ENCODE measurements at regions not wholly inside any gene's neighbourhood (a gene's known extent, or its start where the extent isn't known, plus 50 kb on each side); places are given as distances from the start of the nearest gene placed in this dataset.

DNA sequence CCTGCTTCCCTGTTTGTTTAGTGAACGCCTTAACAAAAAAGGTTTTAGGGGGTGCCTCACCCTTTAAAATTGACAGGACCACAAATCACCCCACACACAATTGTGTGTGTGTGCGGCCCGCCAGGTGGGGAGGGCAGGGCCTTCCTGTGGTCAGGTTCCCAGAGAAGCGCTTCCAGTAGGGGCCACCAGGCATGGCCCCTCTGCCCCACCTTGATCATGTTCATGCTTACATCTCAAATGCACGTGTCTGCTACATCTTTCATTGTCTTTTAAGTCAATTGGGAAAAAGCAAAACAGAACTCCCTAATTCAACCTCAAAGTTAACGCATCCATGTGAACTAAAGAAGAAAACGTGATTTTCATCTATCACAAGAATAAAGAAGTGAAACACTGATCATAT lies 1335.3 kb downstream of the TBC1D22A start:
- DNase-seq, result no peak

DNA sequence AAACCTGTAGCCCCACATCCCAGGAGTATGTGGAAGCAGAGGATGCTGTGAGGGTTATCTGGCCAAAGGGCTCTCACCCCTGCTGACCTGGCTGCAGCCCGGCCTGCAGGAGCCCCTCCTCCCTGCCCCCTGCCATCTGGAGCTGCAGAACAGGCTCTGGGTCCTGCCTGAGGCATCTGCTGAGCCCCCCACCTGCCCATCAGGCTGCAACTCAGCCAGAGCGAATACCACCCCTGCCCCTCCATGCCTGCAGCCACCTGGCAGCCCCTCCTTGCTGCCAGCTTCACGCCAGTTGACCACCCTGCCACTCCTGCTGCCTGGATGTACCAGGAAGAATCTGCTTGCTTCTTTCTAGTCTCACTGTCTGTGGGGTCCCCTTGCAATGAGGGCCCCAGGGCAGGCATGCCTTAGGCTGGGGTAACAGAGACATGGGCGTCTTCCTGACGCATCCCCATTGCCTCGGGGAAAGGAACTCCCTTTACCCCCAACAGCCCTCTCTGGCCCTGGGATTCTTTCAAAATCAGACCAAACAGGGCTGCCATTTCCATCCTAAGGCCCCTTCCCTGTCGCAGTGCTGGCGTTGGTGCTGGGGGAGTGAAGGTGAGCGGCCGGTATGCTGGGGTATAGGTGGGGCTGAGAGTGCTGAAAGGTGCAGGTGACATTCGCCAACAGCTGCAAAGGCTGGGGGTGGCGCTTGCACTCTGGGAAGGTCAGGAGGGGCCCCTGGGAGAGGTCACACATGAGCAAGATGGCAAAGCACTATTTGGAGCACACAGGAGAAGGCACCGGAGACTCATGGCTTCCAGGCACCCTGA lies 1334.6 kb downstream of the TBC1D22A start:
- no peak for DNase-seq

DNA sequence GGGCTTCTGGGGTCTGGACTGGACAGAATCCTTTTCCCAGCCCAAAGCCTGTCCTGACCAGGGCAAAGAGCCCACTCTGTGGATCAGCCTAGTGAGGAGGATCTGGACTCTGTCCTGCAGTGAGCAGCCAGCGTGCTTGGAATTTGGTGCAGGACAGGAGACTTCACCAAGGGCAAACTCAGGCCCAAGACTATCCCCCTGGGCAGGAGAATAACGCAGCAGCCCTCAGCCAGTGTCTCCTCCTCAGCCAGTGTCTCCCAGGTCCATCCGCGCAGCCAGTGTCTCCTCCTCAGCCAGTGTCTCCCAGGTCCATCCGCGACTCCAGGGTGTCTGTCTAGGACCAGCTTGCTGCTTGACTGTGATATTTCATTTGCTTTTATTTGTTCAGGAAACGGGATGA lies 1334.0 kb downstream of the TBC1D22A start:
- no peak for DNase-seq

DNA sequence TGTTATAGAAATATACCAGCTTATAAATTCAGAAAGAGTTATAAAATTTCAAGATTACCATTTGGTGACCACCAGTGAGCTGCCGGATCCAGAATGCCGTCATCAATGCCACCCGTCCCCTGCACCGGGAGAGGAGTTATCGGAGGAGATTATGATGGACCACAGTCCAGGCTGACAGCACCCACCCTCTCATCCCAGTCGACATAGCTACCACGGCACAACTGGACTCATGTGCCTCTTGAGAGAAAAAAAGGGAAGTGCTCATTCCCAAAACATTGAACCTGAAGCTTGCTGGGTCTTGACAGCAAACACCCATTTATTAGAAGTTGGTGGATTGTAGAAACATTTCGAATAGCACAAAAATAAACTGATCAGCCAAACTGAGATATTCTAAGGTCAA lies 1331.5 kb downstream of the TBC1D22A start:
- DNase-seq, result no peak

DNA sequence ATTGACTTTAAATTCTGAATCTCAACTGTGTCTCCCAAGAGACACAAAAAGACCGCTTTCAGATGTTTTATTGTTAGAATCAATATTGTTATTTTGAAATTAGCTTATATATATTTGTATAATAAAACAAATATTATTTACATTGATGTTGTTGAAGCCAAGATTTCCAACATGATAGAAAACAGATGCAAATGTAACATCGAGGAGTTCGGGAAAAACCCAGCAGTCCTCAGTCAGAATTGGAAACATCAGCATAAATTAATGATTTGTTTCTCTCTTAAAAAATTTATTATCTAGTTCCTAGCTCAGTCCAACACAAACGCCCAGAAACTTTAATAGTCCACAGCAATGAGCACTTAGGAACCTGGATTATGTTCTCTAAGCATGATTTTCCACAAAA lies 1330.4 kb downstream of the TBC1D22A start:
- no peak for DNase-seq

DNA sequence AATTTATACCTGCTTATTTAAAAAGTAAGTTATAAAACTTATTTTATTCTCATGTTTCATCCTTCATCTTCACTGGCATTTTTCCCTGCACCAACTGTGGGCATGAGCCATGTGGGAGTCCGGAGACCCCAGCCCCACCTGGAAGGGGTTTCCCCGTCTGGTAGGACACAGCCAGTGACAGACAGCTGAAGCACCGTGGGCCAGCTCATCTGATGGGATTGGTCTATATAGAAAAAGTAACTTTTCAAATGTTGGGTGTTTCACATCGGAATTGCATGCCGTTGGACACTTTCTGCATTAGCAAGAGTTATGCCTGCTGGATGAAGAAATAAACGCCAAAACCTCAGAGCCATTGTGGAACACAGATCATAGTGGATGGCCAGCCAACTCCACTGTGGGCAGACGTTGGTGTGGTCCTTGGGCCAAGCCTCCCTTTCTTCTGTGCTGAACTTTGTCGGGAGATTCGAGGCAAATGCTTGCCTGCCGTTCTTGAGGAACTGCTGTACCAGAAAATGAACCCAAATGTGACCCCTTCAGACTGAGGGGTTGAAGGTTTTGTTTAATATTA lies 1329.3 kb downstream of the TBC1D22A start:
- no peak for DNase-seq

DNA sequence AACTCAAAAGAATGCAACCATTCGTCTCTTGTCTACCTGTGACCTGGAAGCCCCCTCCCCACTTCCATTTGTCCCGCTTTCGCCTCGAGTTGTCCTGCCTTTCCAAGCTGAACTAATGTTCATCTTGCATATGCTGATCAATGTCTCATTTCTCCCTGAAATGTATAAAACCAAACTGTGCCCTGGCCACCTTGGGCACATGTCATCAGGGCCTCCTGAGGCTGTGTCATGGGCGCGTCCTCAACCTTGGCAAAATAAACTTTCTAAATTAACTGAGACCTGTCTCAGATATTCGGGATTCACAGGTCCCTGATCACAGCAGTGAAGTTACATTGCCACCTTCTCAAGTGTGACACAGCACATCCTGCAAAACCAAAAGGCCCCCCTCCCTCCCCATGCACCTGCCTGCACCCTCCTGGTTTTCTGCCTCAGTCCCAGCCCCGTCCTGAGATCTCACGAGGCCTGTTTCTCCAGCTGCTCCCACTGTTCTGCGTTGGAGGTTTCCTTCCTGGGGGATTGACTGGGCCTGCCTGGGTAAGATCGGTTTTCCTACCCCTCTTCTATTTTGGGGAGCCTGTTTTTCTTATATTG lies 1328.7 kb downstream of the TBC1D22A start:
- DNase-seq, result no peak

DNA sequence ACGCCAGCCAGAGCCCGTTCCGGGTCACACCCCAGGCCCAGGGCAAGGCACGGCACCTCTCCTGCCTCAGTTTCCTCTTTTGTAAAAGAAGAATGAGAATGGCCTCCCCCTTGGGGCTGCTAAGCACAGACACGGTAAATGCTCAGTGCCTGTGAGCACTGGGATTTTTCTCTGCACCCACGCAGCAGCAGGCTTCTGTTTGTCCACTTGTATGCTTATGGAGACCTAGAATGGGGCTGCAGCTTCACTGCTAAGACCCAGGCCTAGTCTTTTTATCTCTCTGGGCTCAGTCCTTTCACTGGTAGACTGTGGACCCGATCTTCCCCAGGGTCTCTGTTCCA lies 1327.9 kb downstream of the TBC1D22A start:
- DNase-seq, result no peak

DNA sequence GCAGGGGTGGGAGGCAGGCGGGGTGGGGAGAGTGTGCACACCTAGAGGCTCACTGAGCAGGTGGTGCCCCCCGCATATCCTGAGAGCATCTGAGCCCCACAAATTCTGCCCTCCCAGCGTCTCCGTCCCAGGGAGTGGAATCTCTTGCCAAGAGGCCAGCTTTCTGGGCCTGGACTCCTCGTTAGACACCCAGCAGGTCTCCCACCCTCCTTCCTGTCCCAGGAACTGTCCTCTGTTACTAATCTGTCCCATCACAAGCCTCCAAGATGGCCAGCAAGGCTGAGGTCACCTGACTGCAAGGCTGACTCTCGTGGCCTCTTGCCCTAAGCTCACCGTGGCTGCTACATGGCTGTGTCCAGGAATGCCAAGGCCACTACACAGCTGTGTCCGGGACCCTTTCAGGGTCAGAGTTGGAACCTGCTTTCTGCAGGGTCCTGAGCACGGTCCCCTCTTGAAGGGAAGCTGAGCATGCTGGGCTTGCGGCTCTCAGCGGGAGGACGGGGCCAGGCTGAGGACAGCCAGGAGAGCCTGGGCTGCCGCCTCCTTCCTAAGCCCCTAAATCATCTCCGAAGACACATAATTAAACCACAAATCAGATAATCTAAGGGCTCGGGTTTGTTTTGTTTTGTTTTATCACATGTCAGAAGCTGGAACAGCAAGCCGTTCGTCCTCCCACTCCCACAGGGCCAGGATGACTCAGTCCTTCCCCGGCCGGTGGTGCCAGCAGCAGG lies 1327.3 kb downstream of the TBC1D22A start:
- DNase-seq, result no peak

DNA sequence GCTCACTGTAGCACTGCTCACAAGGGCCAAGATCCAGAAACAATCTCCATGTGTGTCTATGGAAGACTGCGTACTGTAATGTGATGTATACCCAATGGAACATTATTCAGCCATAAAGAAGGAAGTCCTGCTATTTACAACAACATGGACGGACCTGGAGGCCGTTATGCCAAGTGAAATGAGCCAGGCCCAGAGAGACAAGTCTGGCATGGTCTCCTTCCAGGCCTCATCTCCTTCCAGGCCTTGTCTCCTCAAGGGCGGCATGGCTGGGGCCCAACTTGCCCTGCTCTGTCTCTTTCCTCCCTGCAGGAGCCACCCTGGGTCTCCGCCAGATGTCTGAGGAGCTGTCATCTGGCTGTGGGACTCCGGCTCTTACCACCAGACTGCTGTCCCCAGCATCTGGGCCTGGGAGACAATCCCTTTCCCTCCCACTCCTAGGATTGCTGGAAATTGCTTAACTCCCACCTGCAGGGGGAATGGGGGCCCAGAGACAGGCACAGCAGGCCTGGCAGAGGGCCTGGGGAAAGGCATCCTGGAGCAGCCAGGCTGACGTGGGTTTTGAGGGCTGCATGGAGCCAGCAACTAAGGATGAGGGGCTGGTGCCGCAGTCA lies 1326.6 kb downstream of the TBC1D22A start:
- DNase-seq, result no peak

DNA sequence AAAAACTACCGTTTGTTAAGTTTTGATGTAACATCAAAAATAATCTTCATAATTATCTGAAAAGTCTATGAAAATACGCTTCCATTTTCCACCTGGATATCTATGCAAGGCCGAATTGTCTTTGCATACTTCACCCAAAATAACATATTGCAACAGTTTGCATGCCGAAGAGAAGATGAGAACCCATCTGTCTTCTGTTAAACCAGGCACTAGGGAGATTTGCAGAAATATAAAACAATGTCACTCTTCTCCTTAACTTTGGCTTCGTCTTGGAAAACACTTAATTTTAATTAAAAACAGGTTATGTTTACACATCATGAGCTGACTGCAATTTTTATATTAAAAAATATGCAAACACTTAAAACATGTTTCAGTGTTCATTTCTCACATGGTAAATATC lies 1325.8 kb downstream of the TBC1D22A start:
- no peak for DNase-seq

DNA sequence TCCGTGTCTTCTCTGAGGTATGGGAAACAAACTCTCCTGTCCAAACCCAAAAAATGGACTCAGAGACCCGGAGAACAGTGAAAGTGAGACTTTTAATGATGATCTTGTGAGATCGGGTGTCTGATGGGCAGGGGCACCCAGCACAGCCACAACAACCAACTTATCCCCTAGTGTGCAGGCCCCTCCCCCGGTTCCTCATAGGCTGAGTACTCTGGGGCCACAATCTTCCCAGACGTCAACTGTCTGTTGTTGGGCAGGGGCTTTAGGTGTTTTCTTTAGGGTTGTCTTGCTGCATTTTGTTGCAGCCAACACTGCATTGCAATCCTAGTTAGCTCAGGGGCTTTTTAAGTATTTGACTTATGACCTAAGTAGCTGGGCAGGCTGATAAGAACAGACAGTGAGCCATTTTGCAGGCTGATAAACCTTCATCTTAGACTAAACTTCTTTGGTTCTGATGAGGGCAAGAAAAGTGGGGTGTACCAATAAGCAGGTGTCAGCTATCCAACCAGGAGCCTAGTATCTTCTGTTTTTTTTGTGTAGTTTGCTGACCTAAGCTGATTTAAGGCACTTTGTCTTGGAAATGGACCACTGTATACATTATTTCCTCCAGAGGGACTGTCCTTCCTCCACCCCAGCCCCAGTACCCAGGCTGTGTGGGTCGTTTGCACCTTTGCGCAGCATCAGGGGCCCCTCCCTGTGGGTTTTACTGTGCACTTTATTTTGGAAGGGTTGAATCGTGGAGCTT lies 1323.6 kb downstream of the TBC1D22A start:
- no peak for DNase-seq

DNA sequence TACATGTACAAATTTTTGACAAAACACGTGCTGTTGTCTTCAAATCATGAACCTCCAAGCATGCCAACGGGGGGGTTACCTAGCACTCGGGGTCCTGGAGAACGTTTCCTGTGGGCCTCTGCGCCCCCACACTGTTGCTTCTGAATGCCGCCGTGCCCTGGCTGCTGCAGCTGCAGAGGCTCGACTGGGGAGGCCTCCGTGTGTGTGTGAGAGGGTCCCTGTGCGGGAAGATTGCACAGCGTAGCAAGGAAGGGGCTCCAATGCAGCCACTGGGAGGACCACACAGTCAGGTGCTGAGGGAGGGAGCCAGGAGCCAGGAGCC lies 1322.2 kb downstream of the TBC1D22A start:
- no peak for DNase-seq

DNA sequence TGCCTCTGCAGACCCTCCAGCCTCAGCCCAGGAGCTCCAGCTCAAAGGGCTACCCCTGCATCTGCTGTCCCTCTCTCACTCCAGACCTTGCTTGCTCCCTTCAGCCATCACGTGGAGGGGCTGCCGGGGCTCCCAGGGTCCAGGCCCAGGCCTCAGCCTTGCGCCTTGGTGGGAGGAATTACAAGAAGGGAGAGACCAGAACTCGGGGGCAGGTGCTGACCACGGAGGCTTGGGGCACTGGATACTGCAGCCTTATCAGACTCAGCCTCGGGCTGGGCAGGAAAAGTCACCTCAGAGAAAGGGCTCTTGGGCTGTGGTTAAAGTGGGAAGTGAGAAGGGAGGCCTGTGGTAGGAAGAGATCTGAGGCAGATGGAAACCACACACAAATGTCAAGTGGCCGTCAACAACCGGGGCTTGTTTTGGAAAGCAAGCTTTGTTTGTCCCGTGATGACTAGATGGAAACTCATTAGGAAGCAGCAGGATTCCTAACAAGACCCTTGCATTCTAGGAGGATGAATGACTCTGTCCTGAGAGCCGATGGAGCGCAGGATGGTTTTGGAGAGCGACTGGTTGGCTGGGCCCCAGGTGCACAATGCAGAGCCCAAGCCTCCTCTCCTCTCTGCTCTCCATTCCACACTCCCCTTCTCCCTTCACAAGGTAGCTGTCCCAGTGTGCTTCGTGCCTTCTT lies 1321.7 kb downstream of the TBC1D22A start:
- DNase-seq, result no peak

DNA sequence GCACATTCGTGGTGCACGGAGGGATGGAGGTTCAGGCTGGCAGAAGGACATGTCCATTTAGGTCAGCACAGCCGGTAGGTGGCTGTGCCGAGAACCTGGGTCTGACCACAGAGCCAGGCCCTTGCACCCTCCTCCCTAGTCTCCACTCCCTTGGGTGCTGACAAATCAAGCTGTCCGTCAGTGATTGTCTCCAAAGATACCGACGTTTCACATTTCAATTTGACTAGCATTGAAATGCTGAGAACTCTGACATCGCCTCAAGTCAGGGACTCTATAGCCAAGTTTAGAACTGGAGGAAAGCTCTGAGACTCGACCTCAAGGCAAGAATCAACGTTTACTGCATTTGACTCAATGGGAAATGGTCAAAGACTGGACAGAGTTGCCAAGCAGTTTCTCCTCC lies 1321.1 kb downstream of the TBC1D22A start:
- DNase-seq, result no peak

DNA sequence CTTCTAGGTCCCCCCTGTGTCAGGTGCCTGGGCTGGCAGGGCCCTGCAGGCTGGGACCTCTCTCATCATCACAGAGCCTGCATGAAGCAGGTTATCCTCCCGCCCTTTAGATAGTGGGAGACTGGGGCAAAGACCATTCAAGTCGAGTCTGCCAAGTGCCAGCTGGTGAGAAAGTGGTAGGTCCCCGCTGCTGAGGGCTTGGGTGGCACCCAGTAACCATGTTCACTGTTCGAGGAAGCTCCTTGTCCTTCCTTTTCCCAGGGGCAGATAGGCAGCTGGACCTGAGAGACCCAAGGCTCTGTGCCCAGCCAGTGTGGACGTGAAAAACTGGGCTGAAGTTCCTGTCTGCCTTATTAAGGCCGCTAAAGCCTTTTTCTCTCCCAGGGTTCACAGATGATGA lies 1319.8 kb downstream of the TBC1D22A start:
- no peak for DNase-seq

DNA sequence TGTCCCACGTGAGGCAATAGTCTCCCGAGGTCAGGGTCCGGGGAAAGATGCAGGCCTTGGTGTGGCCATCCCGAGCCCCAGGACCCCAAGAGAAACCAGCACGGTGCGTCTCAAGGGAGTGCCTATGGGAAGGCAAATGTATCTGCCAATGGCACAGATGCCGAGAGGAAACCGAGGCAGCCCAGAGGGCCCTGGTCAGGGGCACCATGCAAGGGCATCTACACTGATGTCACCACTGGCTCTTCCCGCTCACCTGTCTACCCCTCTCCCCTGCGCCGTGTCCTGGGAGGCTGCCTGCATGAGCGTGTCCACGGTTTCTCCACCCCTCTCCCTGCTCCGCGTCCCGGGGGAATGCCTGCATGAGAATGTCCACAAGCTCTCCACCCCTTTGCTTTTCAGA lies 1318.8 kb downstream of the TBC1D22A start:
- DNase-seq, result no peak

DNA sequence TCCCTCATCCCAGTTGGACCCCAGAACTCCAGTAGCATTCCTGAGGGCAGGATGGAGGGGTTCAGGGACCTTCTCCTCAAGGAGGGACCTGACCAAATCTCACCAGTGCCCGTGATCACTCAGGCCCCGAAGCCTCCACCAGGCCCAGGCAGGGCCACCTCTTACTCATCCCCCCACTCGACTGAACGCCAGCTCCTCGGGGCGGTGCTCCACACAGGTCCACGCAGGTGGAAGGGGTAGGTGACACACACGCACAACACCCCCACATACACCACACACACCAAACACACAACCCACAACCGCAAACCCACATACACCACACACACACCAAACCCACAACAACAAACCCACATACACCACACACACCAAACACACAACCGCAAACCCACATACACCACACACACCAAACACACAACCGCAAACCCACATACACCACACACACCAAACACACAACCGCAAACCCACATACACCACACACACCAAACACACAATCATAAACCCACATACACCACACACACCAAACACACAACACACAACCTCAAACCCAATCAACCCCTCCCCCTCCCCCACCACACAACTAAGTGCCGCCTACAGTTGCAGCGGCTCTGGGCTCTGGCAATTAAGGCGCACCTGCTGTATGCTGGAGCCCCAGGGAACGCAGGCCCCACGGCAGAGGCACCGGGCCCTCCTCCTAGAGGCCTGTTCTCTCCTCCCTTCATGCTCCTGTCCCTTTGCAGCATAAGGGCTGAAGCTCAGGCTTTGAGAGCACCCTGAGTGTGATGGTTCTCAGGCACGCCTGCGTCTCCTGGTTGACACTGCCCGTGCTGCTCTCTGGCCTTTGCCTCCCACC lies 1318.1 kb downstream of the TBC1D22A start:
- no peak for DNase-seq

DNA sequence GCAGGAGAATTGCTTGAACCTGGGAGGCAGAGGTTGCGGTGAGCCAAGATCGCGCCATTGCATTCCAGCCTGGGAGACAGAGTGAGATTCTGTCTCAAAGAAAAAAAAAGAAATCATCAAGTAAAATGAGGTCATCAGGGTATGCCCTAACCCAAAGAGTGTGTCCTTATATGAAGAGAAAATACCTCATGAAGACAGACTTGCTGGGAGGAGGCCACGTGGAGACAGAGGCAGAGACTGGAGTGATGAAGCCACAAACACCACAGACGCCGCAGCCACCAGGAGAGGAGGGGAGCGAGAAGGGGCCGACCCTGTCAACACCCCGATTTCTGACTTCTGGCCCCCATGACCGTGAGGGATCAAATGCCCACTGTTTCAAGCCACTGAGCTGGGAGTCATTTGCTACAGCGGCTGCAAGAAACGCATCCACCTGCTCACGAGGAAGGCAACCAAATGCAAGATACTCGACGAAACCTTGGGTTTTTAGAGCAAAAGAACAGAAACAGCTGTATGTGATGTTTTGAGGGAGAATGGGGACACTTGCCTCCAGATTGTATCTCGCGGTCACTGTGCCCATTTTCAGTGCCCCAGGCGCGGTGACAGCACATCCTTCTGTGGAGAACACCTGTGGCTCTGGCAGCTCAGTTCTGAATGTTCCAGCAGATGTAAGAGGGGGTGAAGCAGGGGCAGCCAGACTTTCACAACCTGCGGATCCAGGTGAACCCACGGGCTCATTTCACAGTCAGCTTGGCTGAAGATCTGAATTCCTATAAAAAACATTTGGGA lies 1317.2 kb downstream of the TBC1D22A start:
- DNase-seq, result no peak

DNA sequence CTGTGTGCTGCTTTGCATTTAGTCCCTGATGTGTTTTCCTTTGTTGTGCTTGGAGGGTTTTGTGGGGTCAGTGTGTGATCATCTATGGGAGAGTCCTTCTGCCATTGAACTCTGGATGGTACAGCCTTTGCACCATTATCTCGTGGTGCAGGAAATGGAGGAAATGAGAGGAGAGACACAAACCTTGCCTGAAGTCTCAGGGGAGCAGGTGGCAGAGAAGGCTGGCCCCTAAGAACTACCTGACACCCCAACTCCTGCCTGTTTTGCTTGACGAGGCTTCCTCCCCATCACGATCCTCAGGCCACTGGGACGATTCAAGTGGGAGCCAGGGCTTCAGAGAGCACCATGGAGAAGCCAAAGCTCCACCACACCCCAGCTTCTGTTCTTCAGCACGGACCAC lies 1316.4 kb downstream of the TBC1D22A start:
- no peak for DNase-seq

DNA sequence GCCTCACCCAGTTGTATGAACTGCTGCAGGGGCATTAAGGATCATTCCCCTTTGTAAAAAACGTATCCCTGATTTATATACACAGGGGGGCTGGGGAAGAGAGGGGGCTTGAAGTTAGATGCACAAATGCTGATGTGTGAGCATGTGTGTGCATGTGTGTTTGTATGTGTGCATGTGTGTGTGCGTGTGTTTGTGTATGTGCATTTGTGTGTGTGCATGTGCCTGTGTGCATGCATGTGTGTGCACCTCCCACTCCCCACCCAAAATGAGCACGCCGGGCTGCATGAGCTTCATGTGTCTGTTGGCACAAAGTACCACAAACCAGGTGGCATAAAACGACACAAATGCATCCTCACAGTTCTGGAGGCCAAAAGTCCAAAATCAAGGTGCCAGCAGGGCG lies 1315.2 kb downstream of the TBC1D22A start:
- no peak for DNase-seq

Data from 8988T (cell line).